Retinal pigment epithelial cell (primary cell): ENCODE measurements at regions not wholly inside any gene's neighbourhood (a gene's known extent, or its start where the extent isn't known, plus 50 kb on each side); places are given as distances from the start of the nearest gene placed in this dataset.
"Not testable (repeated sequence)": the region's sequence is repeated elsewhere in the genome, so short reads cannot be mapped to it uniquely, and the experiment has no call there.

ENCODE experiments used
- DNase-seq: peaks from one replicate; pipeline ENCODE4 v3.0.0-alpha.2; 2010; ENCODE audit warnings: low read depth
- H3K4me3 ChIP-seq: 2 replicates; pipeline ENCODE4 v1.5.1; 2011; ENCODE audit warnings: mild to moderate bottlenecking, low read length, control low read depth, moderate library complexity
- CTCF ChIP-seq: conservative IDR thresholded peaks from 2 replicates; pipeline ENCODE4 v1.5.1; 2011; ENCODE audit warnings: low read depth, low read length, control low read depth, inconsistent platforms

- TF ChIP-seq CTCF, result no peak
- H3K4me3 ChIP-seq, result no peak overlapping the region
These were observed 2339.7 kb upstream of the RAG2 start for GRCh38 chr11:38937709-38938108.

GRCh38 chr11:38935941-38936340 is 2337.9 kb upstream of the RAG2 start:
- TF ChIP-seq CTCF, result no peak
- no peak for DNase-seq
- H3K4me3 ChIP-seq, result no peak overlapping the region

More at GRCh38 chr11:38937709-38938108, 2339.7 kb upstream of the RAG2 start:
- DNase-seq, result no peak

GRCh38 chr11:38927993-38928392 is 2330.0 kb upstream of the RAG2 start:
- no peak for DNase-seq
- no peak for TF ChIP-seq CTCF
- H3K4me3 ChIP-seq, result no peak overlapping the region

- H3K4me3 ChIP-seq, result no peak overlapping the region
- TF ChIP-seq CTCF, result no peak
- no peak for DNase-seq
These were observed 2326.6 kb upstream of the RAG2 start for GRCh38 chr11:38924644-38925043.

- no peak for DNase-seq
- no peak for TF ChIP-seq CTCF
- no peak overlapping the region for H3K4me3 ChIP-seq
These were observed 2302.2 kb upstream of the RAG2 start for GRCh38 chr11:38900211-38900610.

GRCh38 chr11:38894201-38894600 is 2296.2 kb upstream of the RAG2 start:
- H3K4me3 ChIP-seq, DNase-seq: not testable (repeated sequence)

GRCh38 chr11:38884145-38884865 is 2286.3 kb upstream of the RAG2 start:
- H3K4me3 ChIP-seq, result no peak overlapping the region
- TF ChIP-seq CTCF, result no peak
- DNase-seq, result no peak
